ENCODE measurements at regions not wholly inside any gene's neighbourhood (a gene's known extent, or its start where the extent isn't known, plus 50 kb on each side); places are given as distances from the start of the nearest gene placed in this dataset.

DNA sequence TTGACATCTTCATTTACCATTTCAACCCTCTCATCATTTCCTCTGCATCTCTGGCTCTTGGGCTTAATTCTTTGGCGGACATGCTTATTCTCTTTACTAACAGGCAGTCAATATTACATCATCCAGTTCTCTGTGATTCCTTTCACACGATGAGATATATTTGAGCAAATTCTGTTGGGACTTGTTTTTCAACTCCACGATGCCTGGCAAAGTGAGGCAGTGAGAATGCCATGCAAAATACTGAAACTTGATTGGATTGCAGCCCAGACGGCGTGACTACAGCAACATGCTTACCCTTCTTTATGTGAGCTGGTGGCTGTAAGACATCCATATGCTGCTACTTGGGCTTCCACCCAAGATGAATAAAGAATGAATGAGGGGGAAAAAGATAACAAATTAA, 101.7 kb upstream of the SPACA1 start:
- Mint-ChIP-seq H3K9me3 (no peaks in the 10 kb centered on the region), H3K27ac (no peak overlapping the region), H3K4me3 (no peak overlapping the region), H3K4me1 (no peaks in the 10 kb centered on the region), H3K36me3 (no peaks in the 10 kb centered on the region), H3K27me3 (peaks cover 10% of the 10 kb centered on the region)
- no peak for DNase-seq

DNA sequence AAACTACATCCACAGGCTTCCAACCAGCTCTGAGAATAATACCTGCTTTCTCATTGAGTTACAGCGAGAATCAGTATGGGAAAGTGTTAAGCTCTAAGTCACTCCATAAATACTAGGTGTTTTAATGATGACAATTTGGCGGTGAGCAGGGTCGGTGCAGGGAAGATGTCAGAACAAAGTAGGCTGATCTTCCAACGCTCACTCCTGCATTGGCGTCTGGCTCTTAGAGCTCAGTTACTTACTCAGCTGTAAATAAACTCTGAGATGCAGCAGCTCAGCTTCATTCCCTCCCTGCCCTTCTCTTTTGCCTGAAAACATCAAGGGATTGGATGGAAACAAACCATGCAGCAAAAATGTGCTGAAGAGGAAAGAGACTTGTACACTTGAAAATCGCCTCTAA, 102.5 kb upstream of the SPACA1 start:
- Mint-ChIP-seq H3K4me1 (no peaks in the 10 kb centered on the region), H3K36me3 (no peaks in the 10 kb centered on the region), H3K27ac (no peak overlapping the region), H3K27me3 (peaks cover 10% of the 10 kb centered on the region), H3K4me3 (no peak overlapping the region), H3K9me3 (no peaks in the 10 kb centered on the region)
- no peak for DNase-seq

DNA sequence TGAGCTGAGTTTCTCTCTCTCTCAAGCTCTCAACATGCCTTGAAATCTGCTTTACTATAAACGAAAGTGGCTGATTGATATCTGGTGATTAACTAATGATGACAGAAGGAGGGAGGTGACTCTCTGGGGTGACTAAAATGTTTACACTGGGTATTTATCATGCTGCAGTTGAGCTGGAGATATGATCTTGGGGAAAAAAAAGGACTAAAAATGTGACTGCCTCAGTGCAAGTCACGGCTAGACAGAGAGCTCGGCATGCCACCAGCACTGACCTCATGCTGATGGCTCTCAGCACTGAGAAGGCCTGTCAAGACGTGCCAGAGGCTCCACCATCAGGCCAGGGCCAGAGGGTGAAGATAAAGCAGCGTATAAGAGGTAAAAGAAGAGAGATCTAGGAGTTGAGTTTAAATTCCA, 103.1 kb upstream of the SPACA1 start:
- DNase-seq: no peak
- Mint-ChIP-seq H3K4me3 (no peak overlapping the region), H3K27ac (no peak overlapping the region), H3K36me3 (no peaks in the 10 kb centered on the region), H3K4me1 (no peaks in the 10 kb centered on the region), H3K27me3 (peaks cover 10% of the 10 kb centered on the region), H3K9me3 (no peaks in the 10 kb centered on the region)

DNA sequence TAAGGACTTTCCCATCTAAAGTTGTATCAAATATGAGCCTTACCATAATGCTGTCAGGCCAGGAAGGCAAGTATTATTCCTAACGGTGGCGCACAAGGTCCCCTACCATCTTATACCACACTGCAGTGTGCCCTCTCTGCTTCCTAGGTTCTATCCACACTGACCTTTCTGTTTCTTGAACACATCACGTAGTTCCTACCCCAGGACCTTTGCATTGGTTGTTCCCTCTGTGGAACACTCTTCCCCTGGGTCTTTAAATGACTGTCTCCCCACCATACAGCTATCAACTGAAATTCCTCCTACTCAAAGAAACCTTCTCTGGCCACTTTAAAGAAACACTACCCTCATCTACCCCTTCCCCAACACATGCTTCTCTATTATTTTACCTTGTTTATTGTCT, 104.5 kb upstream of the SPACA1 start:
- Mint-ChIP-seq H3K4me1 (no peaks in the 10 kb centered on the region), H3K9me3 (no peaks in the 10 kb centered on the region), H3K27me3 (peaks cover 10% of the 10 kb centered on the region), H3K27ac (no peak overlapping the region), H3K36me3 (no peaks in the 10 kb centered on the region), H3K4me3 (no peak overlapping the region)
- DNase-seq: no peak

DNA sequence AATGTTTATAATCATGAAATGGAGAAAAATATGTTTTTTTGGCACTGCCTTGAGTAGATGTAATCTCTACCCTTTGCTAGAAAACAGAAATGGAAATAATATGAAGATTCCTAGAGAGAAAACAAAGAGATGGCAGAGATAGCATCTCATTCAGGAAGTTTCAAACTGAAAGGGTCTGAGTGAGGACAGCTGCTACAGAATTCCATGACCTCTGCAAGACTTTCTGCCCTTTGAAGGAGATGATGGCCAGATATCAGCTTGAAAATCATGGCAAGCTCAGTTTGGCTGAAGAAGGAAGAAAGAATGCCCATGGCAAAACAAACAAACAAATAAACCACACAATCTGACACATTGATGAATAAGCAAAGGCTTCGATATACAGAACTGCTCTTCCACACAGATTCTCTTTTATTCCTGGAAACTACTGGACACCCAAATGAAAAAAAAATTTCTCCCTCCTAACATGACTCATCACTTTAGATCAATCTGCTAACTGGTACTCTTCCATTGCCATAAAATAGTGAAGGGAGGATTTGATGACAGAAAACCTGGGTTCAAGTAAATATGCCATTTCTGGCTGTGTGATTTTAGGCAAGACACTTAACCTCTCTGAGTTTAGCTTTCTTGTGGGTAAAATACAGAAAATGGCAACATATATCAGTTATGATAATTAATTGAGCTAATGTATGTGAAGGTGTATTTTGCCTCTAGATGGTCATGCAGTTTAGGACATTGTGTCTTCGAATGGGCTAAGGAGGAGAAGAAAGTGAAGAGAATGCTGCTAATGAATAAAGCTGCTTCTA, 105.9 kb upstream of the SPACA1 start:
- Mint-ChIP-seq H3K27me3 (peaks cover 10% of the 10 kb centered on the region), H3K9me3 (no peaks in the 10 kb centered on the region), H3K27ac (no peak overlapping the region), H3K4me3 (no peak overlapping the region), H3K36me3 (no peaks in the 10 kb centered on the region), H3K4me1 (no peaks in the 10 kb centered on the region)
- DNase-seq: no peak

DNA sequence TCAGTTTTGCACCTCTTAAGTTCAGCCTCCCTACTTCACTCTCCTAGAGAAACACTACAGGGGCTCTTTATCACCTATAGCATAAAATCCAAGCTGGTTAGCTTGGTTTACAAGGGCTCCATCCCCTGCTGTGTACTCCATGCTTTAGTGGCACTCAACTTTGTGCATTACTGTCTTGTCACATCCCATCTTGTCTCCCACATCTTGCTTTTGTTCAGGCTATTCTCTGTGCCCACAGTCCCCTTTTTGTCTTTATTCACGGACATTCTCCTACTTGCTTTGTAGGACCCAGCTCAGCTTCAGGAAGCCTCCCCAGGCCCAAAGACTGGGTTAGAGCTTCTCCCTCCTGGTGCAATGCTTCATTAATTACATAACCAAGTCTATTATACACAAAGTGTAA, 107.9 kb upstream of the SPACA1 start:
- Mint-ChIP-seq H3K4me3 (no peak overlapping the region), H3K36me3 (no peaks in the 10 kb centered on the region), H3K9me3 (no peaks in the 10 kb centered on the region), H3K27me3 (peaks cover 10% of the 10 kb centered on the region), H3K4me1 (no peaks in the 10 kb centered on the region), H3K27ac (no peak overlapping the region)
- no peak for DNase-seq

DNA sequence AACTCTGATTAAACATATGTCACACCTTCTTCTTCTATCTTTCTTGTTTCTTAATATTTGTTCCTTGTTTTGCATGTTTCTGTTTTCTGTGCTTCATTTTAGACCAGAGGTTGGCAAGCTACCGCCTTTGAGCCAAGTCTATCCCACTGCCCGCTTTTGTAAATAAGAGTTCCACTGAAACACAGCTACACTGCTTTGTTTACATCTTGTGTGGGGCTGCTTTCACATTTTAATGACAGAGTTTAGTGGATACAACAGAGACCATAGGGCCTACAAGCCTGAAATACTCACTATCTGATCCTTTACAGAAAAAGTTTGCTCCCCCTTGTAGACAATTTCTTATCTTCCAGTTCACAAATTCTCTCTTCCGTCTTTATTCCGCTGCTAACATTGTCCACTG, 109.4 kb upstream of the SPACA1 start:
- Mint-ChIP-seq H3K27ac (no peak overlapping the region), H3K36me3 (no peaks in the 10 kb centered on the region), H3K9me3 (no peaks in the 10 kb centered on the region), H3K4me3 (no peak overlapping the region), H3K4me1 (no peaks in the 10 kb centered on the region), H3K27me3 (peaks cover 10% of the 10 kb centered on the region)
- DNase-seq: no peak

DNA sequence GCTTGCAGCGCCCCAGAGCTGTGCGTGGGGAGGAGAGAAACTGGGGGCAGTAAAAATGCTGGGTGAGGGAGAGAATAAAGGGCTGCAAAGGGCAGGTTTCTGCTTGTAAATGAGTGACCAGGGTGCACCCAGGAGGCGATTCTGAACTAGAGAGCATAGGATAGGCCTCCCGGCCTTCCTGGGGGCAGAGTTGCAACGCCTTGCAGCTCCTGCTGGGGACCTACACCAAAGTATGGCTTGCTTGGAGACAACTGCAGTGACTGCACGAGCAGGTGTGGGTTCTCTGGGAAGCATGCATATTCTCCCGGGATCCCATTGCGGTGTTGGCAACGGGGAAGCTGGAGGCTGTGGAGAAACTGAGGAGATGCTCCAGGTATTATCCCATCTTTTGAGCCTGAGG, 111.6 kb upstream of the SPACA1 start:
- peaks cover under 1% of the 10 kb centered on the region for H3K27me3 Mint-ChIP-seq
- no peaks in the 10 kb centered on the region for H3K4me1 Mint-ChIP-seq
- no peak overlapping the region for H3K4me3 Mint-ChIP-seq
- no peaks in the 10 kb centered on the region for H3K36me3 Mint-ChIP-seq
- H3K27ac Mint-ChIP-seq: no peak overlapping the region
- no peaks in the 10 kb centered on the region for H3K9me3 Mint-ChIP-seq
- DNase-seq: no peak

DNA sequence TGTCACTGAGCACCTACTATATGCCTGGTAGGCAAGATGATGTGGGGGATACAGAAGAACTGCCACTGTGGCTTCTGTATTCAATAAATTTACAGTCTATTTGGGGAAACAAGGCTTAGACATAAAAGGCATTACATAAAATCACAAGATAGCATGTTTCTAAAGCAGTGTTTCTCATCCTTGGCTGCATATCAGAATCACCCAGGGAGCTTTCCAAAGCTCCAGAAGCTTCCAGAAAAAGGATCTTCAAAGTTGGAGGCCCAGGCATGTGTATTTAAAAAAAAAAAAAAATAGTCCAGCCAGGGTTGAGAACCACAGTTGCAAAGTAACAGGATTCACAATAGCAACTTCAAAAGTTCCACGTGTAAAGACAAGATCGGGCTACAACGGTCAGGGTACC, 112.4 kb upstream of the SPACA1 start:
- Mint-ChIP-seq H3K9me3 (no peaks in the 10 kb centered on the region), H3K27ac (no peak overlapping the region), H3K36me3 (no peaks in the 10 kb centered on the region), H3K4me3 (no peak overlapping the region), H3K27me3 (no peaks in the 10 kb centered on the region), H3K4me1 (no peaks in the 10 kb centered on the region)
- DNase-seq: no peak

DNA sequence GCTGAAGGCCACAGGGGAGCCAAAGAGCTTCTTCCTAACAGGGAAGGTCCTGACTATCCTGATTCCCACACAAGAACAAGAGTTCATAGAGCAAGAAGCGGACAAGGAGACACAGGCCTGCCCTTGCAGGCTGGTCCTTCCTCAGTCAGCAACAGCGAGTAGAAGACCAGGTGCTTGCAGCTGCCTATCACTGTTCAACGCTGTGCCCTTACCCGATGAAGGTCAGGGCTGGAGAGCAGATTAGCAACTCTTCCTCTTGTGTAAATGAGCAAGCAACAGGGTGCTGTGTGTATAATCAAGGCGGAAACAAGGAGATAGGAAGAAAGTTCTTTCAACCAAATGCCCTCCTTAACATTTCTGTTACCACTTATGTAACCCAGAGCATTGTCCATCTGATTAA, 115.3 kb upstream of the SPACA1 start:
- no peaks in the 10 kb centered on the region for H3K36me3 Mint-ChIP-seq
- no peaks in the 10 kb centered on the region for H3K9me3 Mint-ChIP-seq
- no peak overlapping the region for H3K27ac Mint-ChIP-seq
- DNase-seq: no peak
- H3K4me3 Mint-ChIP-seq: no peak overlapping the region
- no peaks in the 10 kb centered on the region for H3K27me3 Mint-ChIP-seq
- H3K4me1 Mint-ChIP-seq: no peaks in the 10 kb centered on the region

DNA sequence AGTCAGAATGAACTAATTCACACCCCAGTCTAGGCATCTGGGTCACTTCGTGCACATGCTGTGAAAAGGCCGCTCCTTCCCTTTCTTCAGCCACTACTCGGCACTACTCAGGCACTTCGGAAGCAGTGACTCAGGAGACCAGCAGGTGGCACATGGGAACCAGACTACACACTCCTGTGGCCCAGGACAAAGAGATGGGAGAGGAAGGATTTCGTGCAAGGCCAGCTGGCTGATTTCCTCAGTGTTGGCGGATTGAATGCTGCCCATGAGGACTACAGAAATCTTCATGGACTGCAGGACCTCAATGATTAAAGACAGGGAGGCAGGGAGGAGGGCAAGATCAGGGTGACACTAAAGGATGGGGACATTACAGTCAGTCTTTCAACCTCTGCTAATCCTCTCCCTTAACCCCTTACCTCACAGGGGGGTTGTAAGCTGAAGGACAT, 117.8 kb upstream of the SPACA1 start:
- H3K27me3 Mint-ChIP-seq: no peaks in the 10 kb centered on the region
- no peaks in the 10 kb centered on the region for H3K9me3 Mint-ChIP-seq
- H3K36me3 Mint-ChIP-seq: no peaks in the 10 kb centered on the region
- no peak overlapping the region for H3K4me3 Mint-ChIP-seq
- peaks cover 6% of the 10 kb centered on the region for H3K4me1 Mint-ChIP-seq
- H3K27ac Mint-ChIP-seq: no peak overlapping the region
- DNase-seq: peak; percentile 49

DNA sequence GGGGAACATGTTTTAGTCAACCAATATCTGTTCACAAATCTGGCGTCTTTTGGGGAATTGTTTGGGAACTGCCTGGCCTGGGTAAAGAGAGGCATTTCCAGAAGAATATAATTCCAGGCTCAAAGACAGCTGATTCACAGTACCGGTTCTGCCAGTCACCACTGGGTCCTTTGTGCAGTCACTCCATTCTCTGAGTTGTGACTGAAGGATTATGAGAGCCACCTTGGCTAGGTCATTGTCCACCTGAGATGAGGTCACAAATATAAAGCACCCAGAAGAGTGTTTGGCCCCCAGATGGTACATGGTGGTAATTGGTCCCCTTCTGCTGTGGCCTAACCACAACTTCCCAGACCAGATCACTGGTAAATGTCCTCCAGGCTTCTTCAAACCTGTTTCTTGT, 121.0 kb upstream of the SPACA1 start:
- no peak for DNase-seq
- Mint-ChIP-seq H3K9me3 (no peaks in the 10 kb centered on the region), H3K4me3 (no peak overlapping the region), H3K4me1 (peaks cover 6% of the 10 kb centered on the region), H3K27ac (no peak overlapping the region), H3K27me3 (no peaks in the 10 kb centered on the region), H3K36me3 (no peaks in the 10 kb centered on the region)

DNA sequence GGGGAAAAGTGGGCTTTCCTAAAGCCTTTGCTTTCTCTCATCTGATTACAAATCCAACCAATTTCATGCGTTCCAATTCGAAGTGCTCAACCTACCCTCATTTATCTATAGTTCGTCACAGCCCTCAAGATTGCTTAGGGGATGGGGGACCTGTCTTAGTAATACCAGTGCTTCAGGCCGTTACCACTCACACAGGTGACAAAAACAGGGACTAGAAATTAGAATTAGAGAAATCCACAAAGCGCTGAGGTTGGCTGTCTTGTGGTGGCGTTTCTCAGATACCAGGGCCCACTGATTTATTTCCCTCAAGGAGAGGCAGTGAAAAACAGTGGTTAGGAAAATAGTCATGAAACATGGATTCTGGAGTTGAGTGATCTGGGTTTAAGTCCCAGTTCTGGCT, 121.6 kb upstream of the SPACA1 start:
- Mint-ChIP-seq H3K4me1 (peaks cover 6% of the 10 kb centered on the region), H3K27ac (no peak overlapping the region)

DNA sequence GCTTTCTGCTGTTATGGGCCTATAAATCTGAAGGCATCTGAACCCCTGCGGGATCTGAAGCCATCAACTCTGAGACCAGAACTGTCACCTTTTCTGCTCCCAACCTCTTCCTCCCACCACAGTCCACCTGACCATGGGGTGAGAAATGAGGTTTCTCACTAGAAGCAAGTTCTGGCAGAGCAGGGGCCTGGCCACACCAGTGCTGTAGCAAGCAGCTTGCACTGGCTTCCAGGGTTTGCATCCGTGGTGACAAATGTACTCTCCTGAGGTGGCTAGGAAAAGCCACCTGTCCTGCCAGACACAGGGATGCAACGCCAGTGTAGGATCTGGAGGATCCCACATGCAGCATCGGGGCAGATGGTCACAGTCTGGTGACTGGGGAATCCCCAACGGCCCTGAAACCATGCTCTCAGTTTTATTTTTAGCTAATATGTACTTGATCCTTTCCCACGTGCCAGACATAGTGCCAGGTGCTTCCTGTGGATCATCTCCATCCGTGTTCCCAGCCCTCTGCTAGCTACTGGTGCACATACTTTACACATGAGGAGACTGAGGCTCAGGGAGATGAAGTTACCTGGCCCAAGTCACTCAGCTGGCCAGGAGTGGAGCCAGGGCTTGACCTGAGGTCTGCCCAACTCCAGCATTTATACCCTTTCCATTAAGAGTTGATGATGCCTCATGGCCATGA, 122.1 kb upstream of the SPACA1 start:
- H3K27me3 Mint-ChIP-seq: peaks cover 5% of the 10 kb centered on the region
- H3K36me3 Mint-ChIP-seq: no peaks in the 10 kb centered on the region
- H3K27ac Mint-ChIP-seq: no peak overlapping the region
- no peaks in the 10 kb centered on the region for H3K9me3 Mint-ChIP-seq
- H3K4me3 Mint-ChIP-seq: no peak overlapping the region
- H3K4me1 Mint-ChIP-seq: peaks cover 6% of the 10 kb centered on the region
- DNase-seq: no peak

More for the DNA sequence above, 121.6 kb upstream of the SPACA1 start:
- no peak for DNase-seq
- no peak overlapping the region for H3K4me3 Mint-ChIP-seq
- no peaks in the 10 kb centered on the region for H3K36me3 Mint-ChIP-seq
- H3K27me3 Mint-ChIP-seq: no peaks in the 10 kb centered on the region
- no peaks in the 10 kb centered on the region for H3K9me3 Mint-ChIP-seq

DNA sequence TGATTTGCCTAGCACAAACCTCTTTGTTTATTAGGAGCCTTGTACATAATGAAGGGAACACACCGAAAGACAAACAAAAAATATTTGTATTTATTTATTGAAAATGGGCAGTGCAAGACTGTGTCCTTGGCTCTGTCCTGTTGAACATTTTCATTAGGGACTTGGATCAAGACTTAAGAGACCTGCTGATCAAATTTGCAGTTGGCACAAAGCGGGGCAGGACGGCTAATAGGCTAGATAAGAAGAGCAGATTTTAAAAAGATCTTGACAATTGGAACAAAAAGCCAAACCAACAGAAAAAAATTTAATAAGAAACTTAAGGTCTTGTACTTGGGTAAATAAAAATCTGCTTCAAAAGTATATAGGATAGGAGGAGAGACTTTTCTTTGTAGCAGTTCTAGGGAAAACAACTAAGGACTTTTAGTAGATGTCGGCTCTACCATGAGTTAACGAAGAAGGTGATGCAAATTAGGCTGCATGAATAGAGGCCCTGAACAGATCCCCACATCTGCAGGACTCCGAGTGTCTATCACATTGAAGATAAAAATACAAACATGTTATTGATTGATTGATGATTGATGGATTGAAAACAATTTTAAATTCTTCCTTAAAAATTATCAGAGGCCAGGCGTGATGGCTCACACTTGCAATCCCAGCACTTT, 124.1 kb upstream of the SPACA1 start:
- H3K36me3 Mint-ChIP-seq: no peaks in the 10 kb centered on the region
- H3K27me3 Mint-ChIP-seq: peaks cover 6% of the 10 kb centered on the region
- no peak overlapping the region for H3K4me3 Mint-ChIP-seq
- no peaks in the 10 kb centered on the region for H3K9me3 Mint-ChIP-seq
- peaks cover 6% of the 10 kb centered on the region for H3K4me1 Mint-ChIP-seq
- no peak overlapping the region for H3K27ac Mint-ChIP-seq
- no peak for DNase-seq
